ENCODE measurements at regions not wholly inside any gene's neighbourhood (a gene's known extent, or its start where the extent isn't known, plus 50 kb on each side); places are given as distances from the start of the nearest gene placed in this dataset.

- no peak for DNase-seq (ENCODE audit: low read depth, low spot score)
Measured at GRCh38 chr1:119308130-119308700, 60.4 kb upstream of the HAO2 start.

- DNase-seq (ENCODE audit: low read depth, low spot score) = no peak
Measured at GRCh38 chr1:119308806-119309205, 59.8 kb upstream of the HAO2 start.

- DNase-seq (ENCODE audit: low read depth, low spot score) = no peak
Measured at GRCh38 chr1:119310301-119310700, 58.3 kb upstream of the HAO2 start.

- DNase-seq (ENCODE audit: low read depth, low spot score) = no peak
Measured at GRCh38 chr1:119312500-119312899, 56.1 kb upstream of the HAO2 start.

- DNase-seq (ENCODE audit: low read depth, low spot score) = no peak
Measured at GRCh38 chr1:119314001-119314796, 54.4 kb upstream of the HAO2 start.

- DNase-seq (ENCODE audit: low read depth, low spot score) = no peak
Measured at GRCh38 chr1:119316870-119317416, 51.6 kb upstream of the HAO2 start.

- no peak for DNase-seq (ENCODE audit: low read depth, low spot score)
Measured at GRCh38 chr1:119318466-119319309, 49.9 kb upstream of the HAO2 start.
